GM11168 (cell line): ENCODE measurements at regions not wholly inside any gene's neighbourhood (a gene's known extent, or its start where the extent isn't known, plus 50 kb on each side); places are given as distances from the start of the nearest gene placed in this dataset.
"Not testable (repeated sequence)": the region's sequence is repeated elsewhere in the genome, so short reads cannot be mapped to it uniquely, and the experiment has no call there.

ENCODE experiments used
- in situ Hi-C: fragments of 300-500 bp; cut with MboI; formaldehyde crosslinking; loops from one replicate; pipeline ENCODE4 v1.12.0; 2022; ENCODE audit warnings: low sequenced_read_pairs; ENCODE audit not compliant: unreplicated experiment

DNA sequence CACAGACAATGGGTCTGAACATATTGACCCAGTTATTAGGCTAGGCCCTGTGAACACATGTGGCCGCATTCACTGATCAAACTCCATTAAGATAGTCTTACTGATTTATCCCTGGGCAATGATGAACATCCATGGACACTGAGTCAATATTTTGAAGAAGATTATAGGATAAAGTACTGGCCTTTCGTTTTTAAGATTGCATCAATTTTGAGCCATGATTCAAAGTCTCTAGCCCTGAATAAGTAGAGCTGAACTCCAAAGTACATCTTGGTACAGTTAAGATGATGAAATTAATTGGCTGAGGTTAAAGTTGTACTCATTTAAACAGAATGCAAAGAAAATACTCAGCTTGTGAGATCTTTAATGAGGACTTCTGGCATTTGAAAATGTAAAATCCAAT lies 1581.9 kb downstream of the EFNB2 start:
- in situ Hi-C loops, result no loop called here

DNA sequence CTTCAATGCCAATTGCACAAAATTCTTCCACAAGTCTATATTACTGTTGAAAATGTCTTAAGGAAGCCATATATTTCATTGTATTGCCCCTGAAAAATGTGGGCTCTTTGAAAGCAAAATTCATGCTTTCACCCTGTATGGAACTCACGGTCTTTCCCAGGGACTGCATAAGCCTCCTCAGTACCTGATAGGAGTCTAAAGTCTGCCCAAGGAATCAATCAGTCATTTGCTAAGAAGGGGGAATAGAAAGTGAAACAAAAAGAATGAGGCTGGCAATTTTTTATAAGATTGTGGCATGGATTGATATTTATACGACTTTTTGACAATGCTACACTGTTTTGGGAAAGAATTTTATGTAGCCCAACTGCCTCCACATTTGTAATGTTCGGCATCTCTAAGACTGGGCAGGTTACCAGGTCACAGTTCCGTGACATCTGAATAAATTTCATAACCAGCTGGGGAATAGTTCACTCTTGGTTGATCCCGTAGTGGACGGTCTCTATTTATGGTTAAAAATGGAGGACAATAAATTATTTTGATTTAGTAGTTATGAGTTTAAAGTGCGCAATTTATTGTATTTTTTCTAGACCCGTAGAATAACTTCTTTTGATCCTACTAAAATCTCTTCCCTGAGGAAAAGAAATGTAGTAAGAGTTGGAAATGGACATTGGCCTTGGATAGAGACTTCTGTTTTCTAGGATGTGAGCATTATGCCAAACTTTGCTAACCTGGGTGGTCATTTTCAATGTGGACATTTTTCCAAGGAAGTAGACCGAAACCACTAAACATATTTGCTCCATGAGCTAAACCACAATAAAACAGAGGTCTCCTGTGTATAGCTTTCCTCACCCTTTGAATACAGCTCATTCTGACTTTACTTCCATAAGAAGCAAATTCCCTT lies 1585.4 kb downstream of the EFNB2 start:
- in situ Hi-C loops, result no loop called here

DNA sequence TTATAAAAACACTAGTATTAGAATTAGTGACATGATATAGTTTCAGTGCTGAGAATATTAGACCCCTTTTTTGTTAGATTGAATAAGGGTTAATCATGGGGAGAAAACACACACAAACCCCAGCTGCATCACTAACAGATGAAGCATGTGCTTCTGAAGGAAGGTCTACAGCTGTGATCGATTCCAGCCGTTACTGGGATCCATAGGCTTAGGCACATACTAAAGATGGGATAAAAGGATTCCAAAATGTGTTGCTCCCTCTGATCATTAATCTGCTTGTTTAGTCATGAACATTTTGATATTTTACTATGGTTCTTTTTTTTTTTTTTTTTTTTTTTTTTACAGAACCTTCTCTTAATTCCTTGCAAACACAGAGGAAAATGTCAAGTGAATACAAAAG lies 1591.3 kb downstream of the EFNB2 start:
- in situ Hi-C loops, result no loop called here

DNA sequence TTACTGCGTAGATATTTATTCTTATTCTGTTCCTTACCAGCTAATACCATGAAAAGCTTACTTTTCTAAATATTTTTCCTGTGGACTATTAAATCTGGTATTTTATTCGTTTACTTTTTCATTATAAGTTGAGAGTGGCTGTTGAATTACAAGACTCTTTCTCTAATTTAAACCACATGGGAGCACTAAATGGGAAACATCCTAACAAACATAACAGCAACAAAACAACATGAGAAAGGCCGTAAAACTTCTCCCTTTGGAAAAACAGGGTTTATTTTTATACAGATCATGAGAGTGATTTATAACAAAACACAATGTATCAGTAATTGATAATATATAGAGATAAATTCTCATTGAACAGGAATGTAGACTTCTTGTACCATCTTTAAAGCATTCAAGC lies 1592.1 kb downstream of the EFNB2 start:
- in situ Hi-C loops, result no loop called here

DNA sequence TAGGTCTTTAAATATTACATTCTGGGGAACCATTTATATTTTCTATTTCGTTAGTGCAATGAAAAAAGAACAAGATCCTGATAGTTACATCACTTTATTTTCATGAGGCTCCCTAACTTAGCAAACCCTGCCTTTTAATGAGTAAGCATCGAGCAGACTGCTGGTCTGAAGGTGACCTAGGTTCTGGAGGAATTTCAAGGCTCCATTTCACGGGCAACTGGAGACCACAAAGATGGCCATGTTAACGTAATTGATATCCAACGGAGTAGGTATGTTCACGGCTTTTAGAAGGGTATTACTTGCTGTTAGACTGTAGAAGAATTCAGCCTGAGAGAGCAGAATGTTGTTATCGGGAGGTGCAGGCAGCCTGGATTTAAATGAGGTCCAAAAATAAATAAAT lies 1597.6 kb downstream of the EFNB2 start:
- in situ Hi-C loops, result no loop called here

DNA sequence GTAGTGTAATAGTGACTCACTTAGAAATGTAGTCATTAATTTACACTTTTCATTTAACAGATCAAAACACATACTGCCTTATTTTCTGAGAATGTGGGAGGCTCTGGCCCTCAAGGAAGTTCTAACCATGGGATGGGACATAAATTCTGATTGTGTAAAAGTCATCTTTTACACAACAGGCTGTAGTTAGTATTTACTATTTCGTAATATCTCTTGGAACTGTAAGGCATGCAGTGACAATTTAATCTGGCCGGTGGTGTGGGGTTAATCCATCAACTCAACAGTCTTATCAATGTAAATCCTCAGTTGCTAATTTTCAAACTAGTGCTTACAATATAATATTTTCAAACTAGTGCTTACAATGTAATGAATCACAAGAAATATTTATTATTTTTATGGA lies 1599.2 kb downstream of the EFNB2 start:
- in situ Hi-C loops, result no loop called here

DNA sequence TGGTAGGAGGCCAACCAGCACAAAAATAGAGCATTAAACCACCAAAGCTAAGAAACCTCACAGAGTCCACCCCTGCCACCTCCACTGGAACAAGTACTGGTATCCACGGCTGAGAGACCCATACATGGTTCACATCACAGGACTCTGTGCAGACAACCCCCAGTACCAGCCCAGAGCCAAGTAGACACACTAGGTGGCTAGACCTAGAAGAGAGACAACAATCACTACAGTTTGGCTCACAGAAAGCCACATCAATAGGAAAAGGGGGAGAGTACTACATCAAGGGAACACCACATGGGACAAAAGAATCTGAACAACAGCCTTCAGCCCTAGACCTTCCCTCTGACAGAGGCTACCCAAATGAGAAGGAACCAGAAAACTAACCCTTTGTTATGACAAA lies 1614.9 kb downstream of the EFNB2 start:
- in situ Hi-C loops, result not testable (repeated sequence)

DNA sequence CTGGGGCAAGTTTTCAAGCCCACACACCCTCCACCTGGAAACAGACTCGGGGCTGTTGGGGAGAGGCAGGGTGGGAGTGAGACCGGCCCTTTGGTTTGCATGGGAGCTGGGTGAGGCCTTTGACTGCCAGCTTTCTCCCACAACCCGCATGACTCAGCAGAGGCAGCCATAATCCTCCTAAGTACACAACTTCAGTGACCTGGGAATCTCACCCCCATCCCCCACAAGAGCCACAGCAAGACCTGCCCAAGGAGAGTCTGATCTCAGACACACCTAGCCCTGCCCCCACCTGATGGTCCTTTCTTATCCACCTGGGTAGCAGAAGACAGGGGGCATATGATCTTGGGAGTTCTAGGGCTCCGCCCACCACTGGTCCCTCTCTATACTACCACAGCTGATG lies 1615.4 kb downstream of the EFNB2 start:
- in situ Hi-C loops, result no loop called here

DNA sequence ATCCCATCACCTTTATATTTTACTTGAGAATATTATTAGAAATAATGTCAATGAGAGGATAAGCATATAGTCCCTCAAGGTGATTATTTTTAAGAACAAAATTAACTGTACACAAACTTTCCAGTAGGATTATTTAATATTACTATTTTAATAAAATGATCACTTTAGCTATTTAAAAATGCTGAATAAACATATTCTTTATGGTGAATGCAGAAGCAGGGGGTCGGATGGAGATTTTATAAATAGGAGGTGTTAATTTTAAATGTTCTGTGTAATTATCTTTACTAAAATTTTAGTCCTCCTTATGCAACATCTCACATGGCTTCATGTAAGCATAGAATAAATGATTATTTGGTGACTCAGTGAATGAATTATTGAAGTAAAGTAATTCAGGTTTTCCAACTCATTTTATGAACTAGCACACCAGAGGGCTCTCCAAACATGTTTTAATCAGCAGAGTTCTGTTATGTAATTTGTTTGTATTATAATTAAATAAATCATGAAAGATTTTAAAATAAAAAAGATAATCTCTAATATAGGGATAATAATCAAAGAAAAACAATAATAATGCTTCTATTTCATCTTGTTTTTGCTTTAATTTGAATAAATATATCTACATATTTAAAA lies 1635.2 kb downstream of the EFNB2 start:
- in situ Hi-C loops, result no loop called here

DNA sequence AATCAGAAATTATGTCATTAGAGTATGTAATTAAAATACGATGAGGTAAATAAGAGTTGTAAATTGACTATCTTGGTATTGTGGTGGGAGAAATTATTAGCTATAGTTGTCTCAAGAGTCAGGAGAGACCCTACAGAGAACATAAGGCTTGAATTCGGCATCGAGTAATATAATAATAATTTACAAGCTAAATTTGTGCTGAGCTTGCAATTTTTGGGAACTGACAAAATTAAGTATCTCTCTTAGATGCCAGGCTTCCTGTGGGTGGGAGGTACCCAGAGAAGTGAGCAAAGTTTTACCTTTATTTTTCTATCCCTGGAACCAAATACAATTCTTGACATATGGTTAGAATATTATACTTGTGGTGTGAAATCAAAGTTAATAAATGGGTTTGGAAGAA lies 1637.0 kb downstream of the EFNB2 start:
- in situ Hi-C loops, result no loop called here

DNA sequence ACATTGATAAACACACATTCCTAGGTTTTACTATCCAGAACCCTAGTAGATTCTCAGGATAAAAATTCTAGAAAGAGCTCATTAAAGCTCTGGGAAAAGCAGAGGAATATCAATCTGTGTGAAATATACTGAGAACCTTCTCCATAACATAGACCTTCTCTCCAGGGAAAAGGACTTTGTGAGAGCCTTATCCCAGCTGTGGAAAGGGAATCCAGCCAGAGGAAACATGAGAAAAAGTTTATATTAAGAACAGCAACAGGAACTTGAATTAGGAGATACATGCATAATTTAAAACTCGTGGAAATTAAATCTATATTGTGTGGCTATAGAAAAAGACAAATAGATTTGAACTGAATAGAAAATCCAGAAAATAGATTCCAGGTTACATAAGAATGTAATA lies 1639.9 kb downstream of the EFNB2 start:
- in situ Hi-C loops, result no loop called here

DNA sequence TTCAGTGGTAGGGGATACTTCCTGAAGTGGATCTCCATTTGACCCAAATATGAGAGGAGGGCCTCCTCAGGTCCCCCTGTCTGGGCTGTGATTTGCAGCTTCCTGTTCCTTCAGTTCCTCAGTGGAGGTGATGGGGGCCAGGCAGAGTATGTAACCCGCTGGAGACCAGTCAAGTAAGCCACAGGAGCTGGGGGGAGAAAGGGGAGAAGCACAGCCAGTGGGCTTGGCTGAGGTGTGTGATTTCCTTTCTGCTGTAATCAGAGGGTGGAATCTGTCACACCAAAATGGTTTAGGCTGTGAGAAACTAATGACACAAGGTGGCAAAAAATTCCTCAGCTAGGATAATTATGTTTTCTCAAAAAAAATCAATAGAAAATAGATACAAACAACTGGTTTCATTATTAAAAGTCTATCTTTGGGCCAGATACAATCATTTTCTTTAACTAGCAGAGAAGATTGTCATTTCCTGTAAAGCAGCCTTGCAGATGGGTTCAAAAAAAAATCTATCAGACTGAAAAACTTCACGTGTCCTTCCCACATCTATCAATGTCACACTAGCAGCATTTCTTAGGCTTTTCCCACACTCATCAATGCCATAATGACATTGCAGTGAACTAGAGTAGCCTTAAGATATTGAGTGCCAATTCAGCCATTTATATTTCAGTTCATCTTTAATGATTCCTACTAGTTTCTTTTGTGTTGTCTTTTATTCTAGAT lies 1660.3 kb downstream of the EFNB2 start:
- in situ Hi-C loops, result no loop called here

DNA sequence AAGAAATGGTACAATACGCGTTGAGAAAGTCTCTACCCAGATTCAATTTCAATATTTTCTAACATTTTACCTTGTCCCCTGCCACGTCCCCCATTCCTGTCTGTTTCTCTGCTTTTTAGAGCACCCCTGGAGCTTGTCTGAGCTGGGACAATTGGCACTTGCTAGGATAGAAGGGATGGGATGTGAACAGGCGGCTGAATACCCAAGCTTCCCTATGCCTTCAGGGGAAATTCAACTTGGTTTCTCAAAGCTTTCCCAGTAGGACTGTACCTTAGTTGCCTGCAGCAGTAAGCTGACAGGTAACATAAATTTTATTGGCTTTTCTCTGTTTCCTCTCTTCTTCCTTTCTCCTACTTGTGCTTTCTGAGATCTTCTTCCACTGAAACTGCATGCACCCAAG lies 1663.3 kb downstream of the EFNB2 start:
- in situ Hi-C loops, result no loop called here

DNA sequence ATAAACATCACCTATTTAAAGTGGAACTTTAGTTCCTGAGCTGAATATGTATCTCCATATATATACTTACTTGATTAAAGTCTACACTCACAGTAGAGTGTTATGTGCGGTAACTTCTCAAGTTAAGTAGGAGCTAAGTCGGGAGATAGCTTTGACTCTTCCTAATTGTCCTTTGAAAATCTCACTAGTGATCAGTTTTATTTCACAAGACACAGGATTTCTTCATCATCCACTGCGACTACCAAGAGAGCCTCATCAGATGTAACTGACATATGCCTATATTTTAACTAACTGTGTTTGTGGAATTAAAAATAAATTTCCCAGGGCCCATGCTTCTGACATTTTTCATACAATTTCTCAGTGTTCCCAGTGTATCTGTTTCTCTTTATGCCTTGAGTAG lies 1664.0 kb downstream of the EFNB2 start:
- in situ Hi-C loops, result no loop called here

DNA sequence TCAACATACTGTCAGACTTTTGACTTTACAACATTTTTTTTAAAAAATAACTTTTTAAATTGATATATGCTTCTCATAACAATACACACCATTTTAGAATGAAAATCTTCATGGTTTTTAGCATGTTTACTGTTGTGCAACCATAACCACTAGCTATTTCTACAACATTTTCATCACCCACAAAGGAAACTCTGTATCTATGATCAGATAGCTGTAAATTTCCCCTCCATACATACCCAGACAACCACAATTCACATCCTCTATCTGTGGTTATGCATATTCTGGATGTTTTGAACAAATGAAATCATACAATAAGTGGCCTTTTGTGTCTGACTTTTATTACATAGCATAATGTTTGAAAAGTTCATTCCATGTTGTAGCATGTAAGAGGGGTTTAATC lies 1666.0 kb downstream of the EFNB2 start:
- in situ Hi-C loops, result no loop called here

DNA sequence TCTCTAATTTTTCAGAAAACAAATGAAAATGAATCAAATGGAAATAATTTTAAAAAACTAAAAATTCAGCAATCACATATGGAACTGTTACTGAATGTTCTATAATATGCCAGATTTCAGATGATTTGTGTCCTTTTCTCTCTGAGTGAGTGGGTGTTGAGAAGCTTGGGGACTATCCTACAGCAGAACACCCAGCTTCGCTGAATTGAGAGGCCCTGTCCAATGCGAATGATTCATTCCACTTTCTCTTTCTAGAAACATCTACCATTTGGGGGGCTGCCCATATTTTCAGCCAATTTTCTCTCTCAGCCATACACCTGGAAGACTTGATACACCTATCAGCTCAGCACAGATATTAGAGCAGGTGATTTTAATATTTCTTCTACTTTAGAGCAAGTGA lies 1666.7 kb downstream of the EFNB2 start:
- in situ Hi-C loops, result no loop called here

DNA sequence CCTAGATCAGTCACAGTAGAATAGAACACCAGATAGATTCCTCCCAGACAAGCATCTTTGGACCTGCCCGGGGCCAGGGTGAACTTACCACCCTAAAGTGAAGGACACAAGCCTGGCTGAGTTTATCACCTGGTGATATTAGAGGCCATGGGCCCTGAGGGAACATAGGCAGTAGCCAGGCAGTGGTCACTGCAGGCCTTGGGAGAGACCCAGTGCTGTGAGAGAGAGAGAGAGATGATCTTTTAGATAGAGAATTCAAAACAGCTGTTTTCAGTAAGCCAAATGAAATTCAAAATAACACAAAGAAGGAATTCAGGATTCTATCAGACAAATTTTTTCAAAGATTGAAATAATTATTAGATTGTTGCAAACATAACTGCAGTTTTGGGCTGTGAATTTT lies 1679.9 kb downstream of the EFNB2 start:
- in situ Hi-C loops, result no loop called here

DNA sequence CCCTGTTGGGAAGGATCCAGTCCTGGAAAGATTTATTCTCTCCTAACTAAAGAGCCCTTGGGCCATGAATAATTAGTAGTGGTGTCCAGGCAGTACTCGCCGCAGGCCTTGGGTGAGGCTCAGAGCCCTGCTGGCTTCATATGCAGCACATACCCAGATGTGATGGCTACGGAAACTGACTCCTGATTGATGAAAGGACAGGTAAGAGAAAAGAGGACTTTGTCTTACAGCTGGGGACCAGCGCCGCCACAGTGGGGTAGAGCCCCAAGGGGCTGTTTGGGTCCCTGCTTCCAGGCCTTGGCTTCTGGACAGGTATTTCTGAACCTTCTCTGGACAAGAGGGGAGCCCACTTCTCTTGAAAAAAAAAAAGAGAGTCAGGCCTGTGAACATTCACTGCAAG lies 1680.8 kb downstream of the EFNB2 start:
- in situ Hi-C loops, result no loop called here

DNA sequence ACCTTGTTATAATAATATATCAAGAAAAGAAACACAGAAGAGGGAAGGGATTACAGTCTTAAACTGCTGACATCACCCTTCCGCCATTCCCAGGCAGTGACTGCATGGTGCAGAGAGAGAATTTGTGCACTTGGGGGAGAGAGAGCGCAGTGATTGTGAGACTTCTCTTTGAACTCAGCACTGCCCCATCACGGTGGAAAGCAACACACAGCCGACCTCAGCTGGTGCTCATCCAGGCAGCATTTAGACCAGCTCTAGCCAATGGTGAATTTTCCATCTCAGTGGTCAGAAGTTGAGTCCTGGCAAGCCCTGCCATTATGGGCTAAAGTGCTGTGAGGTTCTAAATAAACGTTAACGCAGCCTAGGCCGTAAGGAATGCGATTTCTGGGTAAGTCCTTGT lies 1681.5 kb downstream of the EFNB2 start:
- in situ Hi-C loops, result no loop called here

DNA sequence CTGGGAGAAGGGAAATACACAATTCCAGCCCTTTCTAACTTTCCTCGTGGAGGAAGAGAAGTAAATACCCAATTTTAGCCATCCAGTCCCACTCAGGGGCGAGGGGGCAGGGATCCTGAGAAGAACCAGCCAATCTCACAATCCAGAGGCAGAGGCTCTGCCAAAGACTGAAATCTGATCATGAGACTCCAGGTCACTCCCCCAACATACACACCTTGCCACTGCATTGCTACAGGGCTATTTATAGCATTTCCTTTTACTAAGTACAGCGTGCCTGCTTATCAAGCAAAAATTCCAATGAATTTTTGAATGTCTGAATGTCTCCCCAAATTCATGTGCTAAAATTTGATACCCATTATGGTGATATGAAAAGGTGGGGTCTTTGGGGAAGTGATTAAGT lies 1687.5 kb downstream of the EFNB2 start:
- in situ Hi-C loops, result no loop called here

DNA sequence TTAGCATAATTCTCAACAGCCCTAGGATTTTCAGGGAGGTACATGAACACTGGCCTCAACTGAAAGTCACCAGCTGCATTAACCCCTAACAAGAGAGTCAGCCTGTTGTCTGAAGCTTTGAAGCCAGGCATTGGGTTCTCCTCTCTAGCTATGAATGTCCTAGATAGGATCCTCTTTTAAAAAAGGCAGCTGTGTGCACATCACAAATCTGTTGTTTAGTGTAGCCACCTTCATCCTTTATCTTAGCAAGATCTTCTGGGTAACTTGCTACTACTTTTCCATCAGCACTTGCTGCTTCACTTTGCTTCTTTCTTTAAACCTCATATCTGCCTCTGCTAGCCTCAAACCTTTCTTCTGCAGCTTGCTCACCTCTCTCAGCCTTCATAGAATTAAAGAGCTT lies 1692.1 kb downstream of the EFNB2 start:
- in situ Hi-C loops, result no loop called here
